ENCODE measurements at regions not wholly inside any gene's neighbourhood (a gene's known extent, or its start where the extent isn't known, plus 50 kb on each side); places are given as distances from the start of the nearest gene placed in this dataset.

GRCh38 chr6:138722425-138723371 is 50.9 kb upstream of the CCDC28A start:
- H3K27me3 ChIP-seq (ENCODE audit: control insufficient read depth, insufficient read depth, low read length), result no peaks in the 10 kb centered on the region
- H3K79me2 ChIP-seq, result no peaks in the 10 kb centered on the region
- H3K9me3 ChIP-seq (ENCODE audit: control insufficient read depth, low read length), result no peaks in the 10 kb centered on the region
- no peak overlapping the region for H3K9ac ChIP-seq
- no peak for TF ChIP-seq CTCF (IDR thresholded peaks at IDR 0.05)
- H3K36me3 ChIP-seq (ENCODE audit: control insufficient read depth, insufficient read depth, low read length), result no peaks in the 10 kb centered on the region
- no peak overlapping the region for H3K27ac ChIP-seq
- H3K4me3 ChIP-seq (ENCODE audit: low read depth, low read length), result no peak overlapping the region
- no peak overlapping the region for H2AFZ ChIP-seq
- H3K4me1 ChIP-seq, result peaks cover 3% of the 10 kb centered on the region
- no peak overlapping the region for H3K4me2 ChIP-seq (ENCODE audit: low read length)

Measured in parathyroid adenoma (tissue), 2 donors.